G401.6 (cell line): ENCODE measurements at regions not wholly inside any gene's neighbourhood (a gene's known extent, or its start where the extent isn't known, plus 50 kb on each side); places are given as distances from the start of the nearest gene placed in this dataset.
"Not testable (repeated sequence)": the region's sequence is repeated elsewhere in the genome, so short reads cannot be mapped to it uniquely, and the experiment has no call there.

Experiments used
- FAIRE-seq: peaks from 2 replicates; lab custom pipeline; 2012; peaks lifted over from hg19 to GRCh38; lab: Jason Lieb, UNC

- FAIRE-seq = no peak
Measured at GRCh38 chr6:1445650-1446330, 56.4 kb downstream of the FOXF2 start.

GRCh38 chr6:1449896-1450295, 60.5 kb downstream of the FOXF2 start:
- FAIRE-seq = no peak

- no peak for FAIRE-seq
Measured at GRCh38 chr6:1453024-1453423, 63.6 kb downstream of the FOXF2 start.

- FAIRE-seq = not testable (repeated sequence)
Measured at GRCh38 chr6:1456816-1457215, 67.4 kb downstream of the FOXF2 start.

- no peak for FAIRE-seq
Measured at GRCh38 chr6:1461207-1461606, 71.8 kb downstream of the FOXF2 start.

- FAIRE-seq = no peak
Measured at GRCh38 chr6:1461736-1462135, 72.4 kb downstream of the FOXF2 start.

- no peak for FAIRE-seq
Measured at GRCh38 chr6:1463275-1463674, 73.9 kb downstream of the FOXF2 start.

GRCh38 chr6:1463751-1464426, 74.5 kb downstream of the FOXF2 start:
- FAIRE-seq = no peak

DNA sequence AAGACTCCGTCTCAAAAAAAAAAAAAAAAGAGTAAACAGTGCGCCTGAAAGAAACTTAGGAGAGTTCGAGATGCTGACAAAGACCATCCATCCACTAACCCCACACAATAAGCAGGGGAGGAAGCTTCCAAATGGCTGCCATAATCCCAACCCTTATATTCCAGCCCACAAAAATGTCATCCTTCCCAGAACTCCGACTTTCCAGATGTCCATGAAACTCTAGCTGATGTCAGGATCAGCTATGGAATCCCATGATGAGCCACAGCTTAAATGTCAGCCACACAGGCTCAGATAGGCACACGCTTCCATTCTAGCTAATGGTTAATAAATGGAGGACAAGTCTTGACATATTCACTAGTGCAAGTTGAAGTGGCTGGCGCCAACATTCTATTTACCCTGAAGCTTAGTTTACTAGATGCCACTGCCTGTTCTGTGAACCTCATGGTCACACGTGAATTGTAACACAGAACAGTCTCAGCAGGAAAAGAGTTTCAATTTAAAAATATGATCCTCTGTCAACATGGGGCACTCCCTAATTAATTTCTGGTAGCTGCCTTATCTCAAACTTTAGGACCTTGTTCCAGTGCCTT, 75.5 kb downstream of the FOXF2 start:
- no peak for FAIRE-seq

DNA sequence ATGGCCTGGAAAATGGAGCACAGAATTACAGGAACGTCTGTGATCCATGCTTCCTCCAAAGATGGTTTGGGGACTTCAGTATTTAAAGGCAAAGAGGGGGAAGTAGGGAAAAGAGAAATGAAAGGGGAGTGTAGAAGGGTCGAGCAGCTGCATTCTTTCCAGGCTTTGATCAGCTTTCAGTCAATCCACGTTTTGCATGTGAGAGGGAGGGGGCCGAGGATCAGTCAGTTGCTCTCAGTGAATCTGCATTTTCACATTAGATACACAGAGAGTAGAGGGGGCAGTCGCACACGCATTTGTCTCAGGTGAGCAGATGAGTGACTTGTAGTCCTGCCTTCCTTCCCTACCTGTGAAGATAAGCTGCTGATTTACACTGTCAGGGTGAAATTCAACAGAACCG, 78.8 kb downstream of the FOXF2 start:
- FAIRE-seq = no peak

- FAIRE-seq = no peak
Measured at GRCh38 chr6:1470040-1470439, 80.7 kb downstream of the FOXF2 start.

GRCh38 chr6:1472643-1473042, 83.3 kb downstream of the FOXF2 start:
- no peak for FAIRE-seq

- FAIRE-seq = no peak
Measured at GRCh38 chr6:1473166-1473565, 83.8 kb downstream of the FOXF2 start.

DNA sequence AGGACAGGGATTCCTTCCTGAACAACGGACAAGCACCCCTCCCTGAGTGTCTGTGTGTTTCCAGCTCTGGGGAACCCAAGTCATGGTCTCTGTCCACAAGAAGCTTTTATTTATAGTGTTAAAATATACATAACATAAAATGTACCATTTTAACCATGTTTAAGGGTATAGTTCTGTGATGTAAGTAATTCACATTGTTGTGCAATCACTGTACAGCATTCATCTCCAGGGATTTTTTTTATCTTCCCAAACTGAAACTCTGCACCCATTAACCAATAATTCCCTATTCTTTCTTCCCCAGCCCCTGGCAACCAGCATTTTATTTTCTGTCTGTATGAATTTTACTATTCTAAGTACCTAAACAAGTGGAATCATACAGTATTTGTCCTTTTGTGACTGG, 84.2 kb downstream of the FOXF2 start:
- no peak for FAIRE-seq

- no peak for FAIRE-seq
Measured at GRCh38 chr6:1474205-1474604, 84.8 kb downstream of the FOXF2 start.

GRCh38 chr6:1475174-1475573, 85.8 kb downstream of the FOXF2 start:
- no peak for FAIRE-seq

DNA sequence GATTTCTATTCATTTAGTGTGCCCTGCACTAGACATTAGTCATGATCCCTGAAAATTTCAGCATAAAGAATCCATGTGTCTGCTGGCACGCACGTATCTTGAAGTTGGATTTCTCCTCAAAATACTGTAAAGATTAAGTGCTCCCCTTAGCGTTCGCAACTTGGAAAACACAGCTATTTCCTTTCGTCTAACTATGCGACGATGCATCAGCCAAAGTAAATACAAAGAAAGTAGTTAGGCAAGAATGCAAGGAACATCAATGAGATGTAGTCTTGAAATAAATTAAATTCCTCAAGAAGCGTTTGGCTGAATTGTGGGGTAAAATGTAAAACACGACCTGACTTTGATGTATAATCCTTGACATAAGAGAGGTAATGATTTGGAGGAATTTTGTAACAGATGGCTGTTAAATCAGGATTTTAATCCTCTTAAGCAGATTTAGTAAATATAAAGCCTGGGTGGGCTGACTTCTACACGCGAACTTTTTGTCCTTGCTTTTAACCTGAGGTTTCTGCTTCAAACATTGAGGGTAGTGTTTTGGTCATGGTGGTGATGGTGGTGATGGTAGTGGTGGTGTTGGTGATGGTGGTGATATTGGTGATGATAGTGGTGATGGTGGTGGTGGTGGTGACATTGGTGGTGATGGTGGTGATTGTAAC, 88.2 kb downstream of the FOXF2 start:
- no peak for FAIRE-seq

- not testable (repeated sequence) for FAIRE-seq
Measured at GRCh38 chr6:1478163-1478826, 88.9 kb downstream of the FOXF2 start.

DNA sequence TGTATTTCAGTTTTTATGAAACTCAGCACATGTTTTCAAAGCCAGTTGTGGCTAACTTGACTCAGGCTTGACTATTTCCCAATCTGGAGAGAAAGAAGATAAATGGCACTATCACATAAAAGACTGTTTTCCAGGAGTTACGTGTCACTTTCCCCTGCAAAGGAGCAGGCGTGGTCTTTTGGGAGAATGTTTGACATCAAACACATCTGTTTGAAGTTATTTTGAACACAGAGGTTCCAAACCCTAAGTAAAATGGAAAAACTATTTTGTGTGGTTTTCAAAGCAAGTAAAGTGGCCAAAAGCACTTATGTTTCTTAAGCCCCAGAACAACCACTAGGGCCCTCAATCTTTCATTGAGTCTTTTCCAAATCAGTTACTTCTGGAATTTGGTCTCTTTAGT, 89.7 kb downstream of the FOXF2 start:
- FAIRE-seq = no peak

GRCh38 chr6:1479601-1480221, 90.3 kb downstream of the FOXF2 start:
- no peak for FAIRE-seq

DNA sequence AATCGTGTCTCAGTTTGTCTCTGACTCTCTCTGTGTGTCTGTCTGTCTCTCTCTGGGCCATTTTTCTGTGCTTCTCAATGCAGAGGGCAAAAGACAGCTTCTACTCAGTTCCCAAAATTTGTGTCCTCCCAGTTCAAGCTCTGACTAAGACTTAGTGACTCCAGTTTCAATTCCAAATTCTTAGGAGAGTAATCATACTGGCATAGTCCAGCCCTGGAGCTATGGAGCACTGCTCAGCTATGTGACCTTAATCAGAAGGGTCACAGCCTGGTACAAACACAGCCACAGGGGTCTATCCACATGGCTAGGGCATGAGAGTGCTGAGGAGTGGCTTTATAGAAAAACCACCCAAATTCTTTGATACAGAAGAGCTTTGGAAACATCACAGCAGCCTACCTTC, 91.9 kb downstream of the FOXF2 start:
- no peak for FAIRE-seq
